Stimulated activated CD4-positive, alpha-beta T cell treated with anti-CD3 and anti-CD28 coated beads, Interleukin-12 subunit alpha, Interleukin-12 subunit beta, amount 100 ng/mL, for 24 hours (primary cell): ENCODE measurements at regions not wholly inside any gene's neighbourhood (a gene's known extent, or its start where the extent isn't known, plus 50 kb on each side); places are given as distances from the start of the nearest gene placed in this dataset.

Experiments used
- DNase-seq, 2 experiments: peaks; one replicate each; pipeline ENCODE4 v3.0.0-alpha.2; 2020; ENCODE audit warnings: low read depth in 2 of 2

DNA sequence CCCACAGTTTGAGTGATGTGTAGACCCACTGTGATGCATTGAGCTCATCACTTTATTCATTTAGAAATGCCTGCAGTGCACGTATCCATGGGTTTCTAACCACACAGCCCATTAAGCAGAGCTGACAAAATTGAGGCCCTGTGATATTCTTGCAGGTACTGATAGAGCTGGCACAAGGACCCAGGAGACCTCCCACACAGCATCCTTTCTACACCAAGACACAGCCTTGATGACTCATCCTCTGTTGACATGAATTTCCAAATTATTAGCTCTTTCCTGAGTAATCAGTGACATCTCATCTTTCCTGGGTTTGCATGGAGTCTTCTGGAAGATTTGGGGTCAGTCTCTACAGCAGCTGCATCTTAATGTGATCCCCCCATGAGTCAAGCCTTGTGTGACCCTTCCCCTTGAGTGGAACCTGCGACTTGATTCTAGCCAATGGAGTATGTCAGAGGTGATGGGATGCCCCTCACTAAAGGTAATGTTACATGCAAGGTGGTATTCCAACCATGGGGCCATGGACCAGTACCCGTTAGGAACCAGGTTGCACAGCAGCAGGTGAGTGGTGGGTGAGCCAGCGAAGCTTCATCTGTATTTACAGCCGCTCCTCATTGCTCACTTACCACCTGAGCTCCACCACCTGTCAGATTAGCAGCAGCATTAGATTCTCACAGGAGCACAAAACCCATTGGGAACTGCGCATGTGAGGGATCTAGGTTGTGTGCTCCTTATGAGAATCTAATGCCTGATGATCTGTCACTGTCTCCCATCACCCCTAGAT is 181.1 kb upstream of the ARL4C start:
- DNase-seq: no peak

DNA sequence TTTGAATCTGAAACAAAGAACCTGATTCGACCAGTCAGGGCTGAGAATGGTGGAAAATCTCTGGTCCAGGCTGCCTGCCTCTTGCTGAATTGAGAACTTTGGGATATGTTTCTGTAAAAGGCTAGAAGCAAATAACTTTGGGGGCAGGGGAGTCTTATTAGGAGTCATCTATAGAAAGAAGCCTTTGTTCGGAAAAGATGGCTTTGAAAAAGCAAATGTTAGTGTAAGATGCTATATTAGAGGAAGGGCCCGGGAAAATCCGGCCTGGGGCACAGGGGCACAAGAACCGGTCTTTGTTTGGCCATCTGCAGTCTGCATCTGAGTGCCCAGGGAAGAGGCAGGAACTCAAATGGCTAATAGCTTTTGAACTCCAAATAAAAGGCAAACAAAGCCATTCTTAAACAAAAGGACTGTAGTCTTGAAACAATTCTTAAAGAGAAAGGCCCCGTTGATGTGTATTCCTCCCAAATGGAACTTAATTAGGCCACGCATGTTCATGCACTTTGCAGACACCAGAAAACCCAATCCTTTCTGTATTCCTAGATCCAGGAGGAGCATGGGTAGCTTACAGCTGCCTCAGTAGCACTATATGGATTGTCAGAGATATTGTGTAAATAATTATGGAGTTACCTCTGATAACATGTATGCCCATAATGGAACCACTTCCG is 180.0 kb upstream of the ARL4C start:
- no peak for DNase-seq

DNA sequence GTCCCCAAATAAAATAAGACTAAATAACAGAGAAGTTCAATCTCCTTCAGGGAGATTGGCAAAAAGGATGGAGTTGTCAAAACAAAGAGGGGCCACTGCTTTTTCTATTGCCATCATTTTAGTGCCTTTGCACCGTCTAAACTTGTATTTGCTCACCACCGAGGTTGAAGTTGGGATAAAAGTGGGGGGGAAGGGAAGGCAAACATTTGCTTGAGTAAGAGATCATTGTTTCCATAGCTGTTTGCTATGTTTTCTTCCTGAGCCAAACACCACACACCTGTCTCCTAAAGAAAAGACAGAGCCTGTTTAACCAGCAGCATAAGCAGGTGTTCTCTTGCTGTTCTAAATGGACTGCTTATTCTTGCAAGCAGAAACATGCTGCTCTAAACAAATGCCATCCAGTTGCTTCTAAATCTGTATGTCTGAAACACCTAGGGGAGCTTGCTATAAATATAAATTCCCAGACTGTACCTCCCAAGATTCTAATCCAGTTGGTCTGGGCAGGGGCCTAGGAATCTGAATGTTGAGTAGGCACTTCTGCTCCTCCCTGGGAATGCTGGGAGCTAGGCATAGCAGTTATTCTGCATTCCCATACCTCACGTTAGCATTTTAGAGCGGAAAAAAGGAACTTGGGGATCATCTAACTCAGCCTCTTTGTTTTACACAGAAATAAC is 179.4 kb upstream of the ARL4C start:
- DNase-seq: no peak

DNA sequence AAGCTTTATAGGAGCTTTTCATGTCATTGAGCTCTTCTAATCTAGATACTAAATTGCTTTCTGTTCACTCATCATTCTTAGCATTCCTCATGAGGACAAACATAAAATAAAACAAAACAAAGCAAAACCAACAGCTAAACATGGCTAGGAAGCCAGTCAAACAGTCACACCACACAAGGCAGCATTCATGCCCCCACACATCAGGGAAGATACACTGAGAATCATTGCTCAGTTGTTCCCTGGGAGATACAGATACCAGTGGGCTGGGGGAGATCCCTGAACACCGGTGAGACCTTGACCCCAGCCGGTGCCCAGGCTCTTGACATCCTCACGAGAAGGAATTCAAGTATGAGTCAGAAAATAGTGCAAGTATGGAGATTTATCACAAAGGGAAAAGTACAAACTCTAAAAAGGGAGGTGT is 177.9 kb upstream of the ARL4C start:
- no peak for DNase-seq

DNA sequence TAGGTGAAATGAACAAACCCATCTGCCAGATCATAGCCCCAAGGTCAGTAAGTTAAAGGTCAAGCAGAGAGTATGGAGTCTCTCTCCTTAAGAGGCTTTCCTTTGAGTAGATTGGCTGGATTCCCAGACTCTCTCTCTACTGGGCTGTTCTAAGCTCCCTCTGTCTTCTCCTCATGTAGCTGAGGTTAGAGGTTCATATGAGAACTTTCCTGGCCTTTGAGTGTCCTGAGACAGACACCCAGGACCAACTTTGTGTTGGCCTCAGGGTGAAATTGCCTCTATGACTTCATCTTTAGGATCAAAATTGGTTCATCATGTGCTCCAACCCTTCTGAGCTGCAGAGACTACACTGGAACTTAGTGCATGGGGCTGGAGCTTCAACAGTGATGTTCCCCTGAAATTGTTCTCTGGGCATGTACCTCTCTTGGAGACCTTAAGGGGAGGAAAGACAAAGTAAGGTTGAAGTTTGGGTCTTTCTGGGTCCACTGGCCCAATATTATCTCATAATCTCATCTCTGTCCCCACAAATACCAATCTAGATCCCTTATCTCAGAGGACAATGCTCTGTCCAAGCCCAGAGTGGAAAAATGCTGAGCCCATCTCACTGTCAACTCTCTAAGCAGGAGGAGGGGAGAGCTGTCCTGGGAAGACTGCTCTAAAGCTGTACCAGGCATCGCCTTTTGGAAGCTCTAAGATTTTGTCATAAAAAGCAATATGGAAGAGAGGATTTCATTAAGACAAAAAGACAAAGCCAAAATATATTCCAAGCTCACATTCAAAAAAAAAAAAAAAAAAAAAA is 177.3 kb upstream of the ARL4C start:
- DNase-seq: no peak

- DNase-seq: no peak
Measured at GRCh38 chr2:234673501-234673900, 176.6 kb upstream of the ARL4C start.

GRCh38 chr2:234672498-234673150 is 175.7 kb upstream of the ARL4C start:
- DNase-seq: no peak

DNA sequence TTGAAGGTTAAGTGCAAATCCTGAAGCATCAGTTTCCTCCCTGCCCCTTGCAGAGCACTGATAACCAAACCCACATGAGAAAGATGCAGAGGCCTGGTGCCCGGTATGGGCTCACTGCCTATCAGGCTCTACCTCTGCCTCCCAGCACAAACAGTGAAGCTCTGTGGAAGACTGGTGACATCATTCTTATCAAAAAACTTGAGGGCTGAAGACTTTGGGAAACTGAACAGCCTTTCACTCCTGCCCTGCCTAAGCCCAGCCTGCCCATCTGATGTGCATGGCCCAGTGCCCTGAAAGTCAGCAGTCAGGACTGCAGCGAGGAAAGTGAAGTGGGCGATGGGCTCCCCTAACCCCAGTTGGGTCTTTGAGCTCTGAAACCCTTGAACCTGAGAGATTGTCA is 174.8 kb upstream of the ARL4C start:
- DNase-seq: no peak

- no peak for DNase-seq
Measured at GRCh38 chr2:234671231-234671630, 174.3 kb upstream of the ARL4C start.

DNA sequence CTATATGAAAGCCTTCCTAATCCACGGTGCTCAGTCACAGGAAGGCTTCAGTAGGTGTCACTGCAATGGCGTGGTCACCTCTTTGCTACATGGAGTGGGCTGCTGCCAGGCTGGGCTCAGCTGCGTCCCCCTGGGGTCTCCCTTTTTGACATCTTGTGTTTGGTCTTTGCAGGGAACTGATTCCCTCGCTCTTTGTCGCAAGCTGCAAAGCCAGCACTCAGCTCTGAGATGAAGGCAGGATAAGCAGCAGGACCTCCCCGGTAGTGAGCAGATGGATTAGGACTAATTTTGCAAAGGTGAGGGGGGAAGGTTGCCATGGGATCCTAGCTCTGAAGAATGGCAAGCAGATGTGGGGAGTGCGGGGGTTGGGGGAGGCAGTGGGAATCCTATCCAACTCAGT is 173.9 kb upstream of the ARL4C start:
- no peak for DNase-seq

GRCh38 chr2:234670052-234670451 is 173.2 kb upstream of the ARL4C start:
- DNase-seq: no peak

DNA sequence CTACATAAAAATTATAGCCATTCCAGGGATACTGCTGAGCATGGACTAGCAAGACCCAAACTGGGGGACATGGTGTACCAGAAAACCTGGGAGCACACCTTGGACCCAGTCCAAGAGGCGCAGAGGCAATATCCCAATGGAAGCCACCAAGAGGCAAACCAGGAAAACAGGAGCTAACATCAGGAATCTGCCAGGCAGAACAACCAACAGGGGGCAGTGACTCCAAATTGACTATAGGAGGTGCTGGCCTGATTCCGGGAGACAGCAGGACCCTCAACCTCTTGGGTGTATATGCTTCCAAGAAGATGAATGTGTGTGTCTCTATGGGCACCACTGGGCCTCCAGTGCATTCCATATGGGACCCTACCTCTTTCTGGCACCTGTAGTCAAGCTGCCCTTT is 172.7 kb upstream of the ARL4C start:
- no peak for DNase-seq

DNA sequence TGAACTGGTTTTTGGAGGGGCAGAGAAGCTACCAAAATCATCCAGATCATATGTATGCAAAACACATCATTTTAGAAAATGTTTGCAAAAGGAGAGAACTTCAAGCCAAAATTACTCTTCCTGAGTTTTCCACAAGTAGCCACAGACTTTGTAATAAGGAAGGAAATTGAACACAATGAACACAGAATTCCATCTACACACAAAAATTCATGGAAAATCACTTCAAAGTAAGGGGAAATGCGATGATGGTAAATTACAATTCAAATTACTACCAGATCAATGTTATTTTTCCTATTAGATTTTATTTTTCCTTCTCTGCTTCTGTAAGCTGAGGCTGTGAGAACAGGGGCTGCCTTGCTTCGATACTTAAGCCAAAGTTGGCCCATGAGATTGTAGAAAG is 172.1 kb upstream of the ARL4C start:
- no peak for DNase-seq

DNA sequence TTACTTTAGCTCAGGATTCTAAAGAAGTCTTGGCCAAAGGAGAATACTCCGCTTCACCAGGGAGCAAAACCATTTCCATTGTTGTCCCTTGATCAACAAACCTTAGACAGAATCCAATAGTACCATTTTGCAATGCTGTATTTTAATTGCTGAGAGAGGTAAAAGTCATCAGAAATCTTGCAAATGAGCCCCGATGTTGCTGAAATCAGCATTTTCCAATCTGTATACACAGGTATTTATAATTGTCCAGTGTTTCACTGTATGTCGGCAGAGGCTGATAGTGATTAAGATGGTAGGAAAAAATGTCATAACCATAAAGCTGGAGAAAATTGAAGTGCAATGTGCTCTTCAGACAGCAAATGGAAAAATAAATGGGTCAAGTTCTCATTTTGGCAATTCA is 170.0 kb upstream of the ARL4C start:
- DNase-seq: no peak

DNA sequence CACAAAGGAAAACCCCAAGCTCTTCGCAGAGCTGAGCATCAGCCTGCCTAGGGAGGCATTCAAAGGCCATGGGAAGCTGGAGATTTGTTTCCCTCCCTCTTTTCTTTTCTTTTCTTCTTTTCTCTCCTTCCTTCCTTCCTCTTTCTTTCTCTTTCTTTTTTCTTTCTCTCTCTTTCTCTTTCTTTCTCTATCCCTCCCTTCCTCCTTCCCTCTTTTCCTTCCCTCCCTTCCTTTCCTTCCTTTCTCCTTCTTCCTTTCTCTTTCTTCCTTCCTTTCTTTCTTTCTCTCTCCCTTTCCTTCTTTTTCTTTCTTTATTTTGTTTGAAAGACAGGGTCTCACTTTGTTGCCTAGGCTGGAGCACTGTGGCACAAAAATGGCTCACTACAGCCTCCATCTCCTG is 168.4 kb upstream of the ARL4C start:
- DNase-seq: no peak

DNA sequence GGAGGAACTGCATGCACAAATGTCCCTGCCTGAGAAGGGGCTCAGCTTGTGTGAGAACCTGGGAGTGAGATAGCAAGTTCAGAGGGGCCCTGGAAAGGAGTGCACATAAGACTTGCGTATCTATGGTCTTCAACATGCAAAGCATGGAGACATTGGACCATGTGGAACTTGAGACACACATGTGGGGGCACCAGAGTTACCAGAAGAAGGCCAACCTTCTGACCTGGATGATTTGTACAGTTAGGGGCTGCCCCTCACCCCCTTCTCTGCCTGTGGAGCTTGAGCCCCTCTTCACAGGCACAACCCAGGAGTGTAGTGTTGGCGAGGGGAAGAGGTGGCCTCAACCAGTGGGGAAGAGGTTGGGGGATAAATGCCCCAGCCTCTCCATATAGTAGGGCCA is 165.0 kb upstream of the ARL4C start:
- no peak for DNase-seq

GRCh38 chr2:234661175-234661574 is 164.3 kb upstream of the ARL4C start:
- no peak for DNase-seq

- no peak for DNase-seq
Measured at GRCh38 chr2:234655706-234656105, 158.8 kb upstream of the ARL4C start.

- DNase-seq: no peak
Measured at GRCh38 chr2:234650911-234651310, 154.0 kb upstream of the ARL4C start.

DNA sequence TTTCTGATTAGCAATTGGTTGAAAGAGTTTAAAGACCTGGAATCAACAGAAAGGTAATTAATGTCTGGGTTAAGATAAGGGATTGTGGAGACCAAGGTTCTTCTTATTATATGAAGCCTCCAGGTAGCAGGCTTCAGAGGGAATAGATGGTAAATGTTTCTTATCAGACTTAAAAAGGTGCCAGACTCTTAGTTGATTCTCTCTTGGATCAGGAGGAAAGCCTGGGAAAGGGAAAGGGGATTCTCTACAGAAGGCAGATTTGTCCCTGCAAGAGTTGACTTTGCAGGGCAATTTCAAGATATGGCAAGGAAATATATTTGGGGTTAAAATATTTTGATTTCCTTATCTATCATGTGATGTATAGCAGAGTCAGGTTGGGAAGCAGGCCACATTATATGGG is 153.1 kb upstream of the ARL4C start:
- DNase-seq: no peak

- no peak for DNase-seq
Measured at GRCh38 chr2:234643407-234643806, 146.5 kb upstream of the ARL4C start.

GRCh38 chr2:234641086-234641485 is 144.2 kb upstream of the ARL4C start:
- DNase-seq: no peak
